NCI-H2081 (cell line): ENCODE measurements at regions not wholly inside any gene's neighbourhood (a gene's known extent, or its start where the extent isn't known, plus 50 kb on each side); places are given as distances from the start of the nearest gene placed in this dataset.

Source experiments
- DNase-seq, 2 experiments: peaks; one replicate each; lab custom pipeline; 2025; lab: John Stamatoyannopoulos, UW

- peak in 1 of 2 experiments; percentile 32 for DNase-seq
These were observed 142.5 kb upstream of the TNS3 start for GRCh38 chr7:47724335-47724982.

GRCh38 chr7:47722126-47722525, 140.2 kb upstream of the TNS3 start:
- no peak for DNase-seq

- DNase-seq = no peak
These were observed 139.8 kb upstream of the TNS3 start for GRCh38 chr7:47721670-47722069.

GRCh38 chr7:47720907-47721244, 139.0 kb upstream of the TNS3 start:
- DNase-seq = no peak

DNA sequence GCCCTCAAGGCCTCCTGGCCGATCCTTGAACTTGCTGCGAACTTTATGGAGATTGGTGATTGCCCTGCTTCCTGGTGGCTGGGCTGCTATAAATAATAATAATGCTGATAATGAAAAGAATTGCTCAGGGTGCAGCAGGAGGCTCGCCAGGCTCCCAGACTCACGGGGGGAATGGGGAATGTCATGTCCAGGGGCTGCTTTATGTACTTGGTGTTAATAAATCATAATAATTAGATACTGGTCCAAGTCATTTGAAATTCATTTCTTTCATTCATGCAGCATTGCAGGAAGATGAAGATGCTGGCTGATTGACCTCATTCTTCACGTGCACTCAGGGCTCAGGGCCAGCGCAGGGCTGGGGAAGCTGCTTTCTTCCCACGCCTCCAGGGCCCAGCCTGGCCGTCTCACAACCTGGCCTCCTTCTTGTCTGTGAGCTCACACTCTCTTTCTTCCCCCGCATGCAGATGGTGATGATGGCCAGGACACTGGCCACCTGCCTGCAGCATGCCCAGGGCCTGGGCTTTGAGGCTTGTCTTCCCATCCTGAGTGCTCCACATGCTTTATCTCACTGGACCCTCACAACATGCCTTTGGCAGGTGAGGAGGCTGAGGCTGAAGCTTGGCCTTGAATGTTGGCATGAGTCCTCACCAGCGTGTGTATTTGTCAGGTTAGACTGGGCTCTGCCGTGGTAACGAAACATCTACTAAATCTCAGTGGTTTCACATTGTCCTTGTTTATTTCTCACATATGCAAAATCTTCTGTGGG, 138.4 kb upstream of the TNS3 start:
- no peak for DNase-seq

GRCh38 chr7:47719675-47720074, 137.8 kb upstream of the TNS3 start:
- no peak for DNase-seq

DNA sequence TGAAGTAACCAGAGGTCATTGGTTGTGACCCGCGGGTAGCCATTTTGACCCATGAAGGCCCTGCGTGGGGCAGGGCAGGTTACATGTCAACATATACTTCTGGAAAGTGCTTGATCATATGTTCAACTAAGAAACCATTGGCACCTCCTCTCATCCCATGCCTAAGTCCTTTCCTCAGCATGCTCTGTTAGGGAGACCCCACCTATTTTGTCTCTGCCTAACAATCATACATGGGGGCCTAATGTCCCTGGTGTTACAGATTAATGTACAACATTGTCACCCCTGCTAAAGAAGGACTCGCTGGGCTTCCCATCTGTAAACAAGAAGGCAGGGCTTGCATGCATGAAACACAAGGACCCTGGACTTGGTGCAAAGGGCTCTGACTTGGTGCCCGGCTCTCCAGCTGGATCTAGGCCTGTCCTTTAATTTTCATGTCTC, 133.7 kb upstream of the TNS3 start:
- DNase-seq = no peak

DNA sequence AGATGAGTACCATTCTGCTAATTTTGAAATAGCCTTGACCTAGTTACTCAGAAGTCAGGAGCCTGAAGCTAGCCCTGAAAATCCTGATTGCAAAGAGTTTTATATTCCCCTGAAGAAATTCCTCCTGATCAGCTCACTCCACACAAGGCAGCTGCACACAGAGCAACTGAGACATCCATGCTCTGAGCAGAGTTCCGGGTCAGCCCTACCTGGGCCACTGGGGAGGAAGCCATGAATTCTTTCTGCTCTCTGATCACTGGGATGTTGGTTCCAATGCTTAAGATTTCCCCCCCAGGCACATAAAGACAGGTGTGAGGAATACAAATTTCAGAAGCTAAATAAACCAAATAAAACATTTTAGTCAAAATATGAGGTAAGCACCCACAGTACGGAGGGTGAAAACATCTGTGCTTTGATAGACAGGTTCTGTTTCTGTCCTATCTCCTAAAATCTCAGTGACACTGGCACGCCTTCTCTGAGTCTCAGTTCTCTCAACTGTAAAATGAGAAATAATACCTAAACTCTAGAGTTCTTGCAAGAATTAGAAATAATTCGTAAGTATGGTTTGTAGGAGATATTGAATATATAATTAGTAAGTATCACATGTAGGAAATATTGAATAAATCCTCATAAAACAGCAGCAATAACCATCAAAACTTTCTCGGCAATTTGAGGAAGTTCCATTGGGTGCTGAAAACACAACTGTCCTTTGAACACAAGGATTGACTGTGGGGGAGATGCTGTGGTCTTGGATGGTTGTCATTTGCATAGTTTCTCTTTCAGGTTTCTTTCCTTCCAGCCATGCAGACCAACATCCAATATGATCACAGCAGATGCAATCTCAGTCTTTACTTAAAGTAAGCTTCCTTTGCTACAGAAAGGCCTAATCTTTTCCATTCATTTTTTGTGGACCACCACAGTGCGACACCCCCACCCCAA, 133.0 kb upstream of the TNS3 start:
- DNase-seq = no peak

- no peak for DNase-seq
These were observed 131.7 kb upstream of the TNS3 start for GRCh38 chr7:47713595-47713994.

- DNase-seq = no peak
These were observed 130.5 kb upstream of the TNS3 start for GRCh38 chr7:47712416-47712815.

DNA sequence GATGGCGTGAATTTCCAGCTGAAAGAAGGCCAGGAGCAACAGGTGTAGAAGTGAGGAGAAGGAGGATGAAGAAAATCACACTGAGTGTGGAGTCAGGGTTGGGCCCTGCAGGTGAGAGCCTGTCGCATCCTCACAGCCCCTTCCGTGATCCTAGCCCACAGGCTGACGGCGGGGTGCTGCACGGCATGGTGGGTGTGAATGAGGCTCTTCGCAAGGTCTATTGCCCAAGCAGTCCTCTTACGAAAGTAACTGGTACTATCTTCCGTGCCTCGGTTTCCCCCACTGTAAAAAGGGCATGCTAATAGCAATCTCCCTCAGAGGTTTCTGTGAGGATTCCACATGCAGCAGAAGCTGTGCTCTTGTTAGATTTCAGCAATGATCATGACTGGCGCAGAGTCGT, 129.9 kb upstream of the TNS3 start:
- DNase-seq = no peak

- DNase-seq = no peak
These were observed 128.5 kb upstream of the TNS3 start for GRCh38 chr7:47710201-47710935.

DNA sequence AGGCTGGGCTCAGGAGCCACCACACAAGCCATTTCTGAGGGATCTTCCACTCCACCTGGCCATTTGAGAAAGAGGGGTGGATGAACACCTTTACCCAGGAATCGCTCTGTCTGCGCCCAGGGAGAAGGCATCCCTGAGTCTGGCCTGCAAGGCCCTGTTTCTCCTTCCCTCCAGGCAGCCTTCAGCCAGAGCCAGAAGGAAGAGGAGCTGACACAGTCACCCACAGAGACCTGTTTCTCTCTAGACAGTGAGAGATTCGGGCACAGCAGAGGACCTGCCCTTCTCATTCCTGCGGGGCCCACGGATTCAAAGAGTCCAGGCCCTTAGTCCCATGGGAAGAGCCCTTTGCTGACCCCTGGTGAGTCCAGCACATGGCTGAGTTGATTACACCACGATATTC, 127.5 kb upstream of the TNS3 start:
- DNase-seq = no peak

GRCh38 chr7:47709051-47709450, 127.1 kb upstream of the TNS3 start:
- no peak for DNase-seq

DNA sequence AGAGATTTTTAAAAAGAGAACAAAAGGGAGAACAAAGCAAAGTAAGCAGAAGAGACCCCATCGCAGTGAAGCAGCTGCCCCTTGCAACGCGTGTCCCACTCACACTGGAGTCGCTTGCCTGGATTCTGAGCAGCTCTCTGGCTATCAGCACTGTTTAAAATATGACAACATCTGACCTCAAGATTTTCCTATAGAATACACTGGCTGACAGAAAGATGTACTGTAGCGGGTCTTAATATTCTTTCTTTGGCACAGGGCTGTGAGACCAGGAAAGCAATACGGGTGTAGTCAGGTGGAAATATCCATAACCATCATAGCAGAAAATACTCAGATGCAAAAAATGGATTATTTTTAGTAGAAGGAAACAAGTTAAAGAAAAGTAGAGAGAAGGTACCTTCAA, 125.7 kb upstream of the TNS3 start:
- DNase-seq = no peak

GRCh38 chr7:47704936-47705335, 123.0 kb upstream of the TNS3 start:
- DNase-seq = no peak

GRCh38 chr7:47702080-47702479, 120.2 kb upstream of the TNS3 start:
- DNase-seq = no peak

- no peak for DNase-seq
These were observed 116.5 kb upstream of the TNS3 start for GRCh38 chr7:47698386-47698785.

DNA sequence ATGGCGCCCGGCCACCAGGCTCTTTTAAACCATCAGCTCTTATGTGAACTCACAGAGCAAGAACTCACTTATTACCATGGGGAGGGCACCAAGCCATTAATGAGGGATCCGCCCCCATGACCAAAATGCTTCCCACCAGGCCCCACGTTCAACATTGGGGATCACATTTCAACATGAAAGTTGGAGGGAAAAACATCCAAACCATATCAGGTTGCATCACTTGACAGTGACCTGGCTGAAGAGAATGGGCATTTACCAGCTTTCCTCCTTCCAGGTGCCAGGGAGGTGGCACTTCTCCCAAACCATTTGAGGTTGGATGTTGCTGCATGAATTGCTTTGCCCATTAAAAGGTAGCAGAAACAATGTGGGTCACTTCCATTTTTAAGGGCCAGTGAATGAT, 115.6 kb upstream of the TNS3 start:
- no peak for DNase-seq

GRCh38 chr7:47696152-47696710, 114.3 kb upstream of the TNS3 start:
- DNase-seq = no peak

GRCh38 chr7:47693216-47693615, 111.3 kb upstream of the TNS3 start:
- DNase-seq = no peak

DNA sequence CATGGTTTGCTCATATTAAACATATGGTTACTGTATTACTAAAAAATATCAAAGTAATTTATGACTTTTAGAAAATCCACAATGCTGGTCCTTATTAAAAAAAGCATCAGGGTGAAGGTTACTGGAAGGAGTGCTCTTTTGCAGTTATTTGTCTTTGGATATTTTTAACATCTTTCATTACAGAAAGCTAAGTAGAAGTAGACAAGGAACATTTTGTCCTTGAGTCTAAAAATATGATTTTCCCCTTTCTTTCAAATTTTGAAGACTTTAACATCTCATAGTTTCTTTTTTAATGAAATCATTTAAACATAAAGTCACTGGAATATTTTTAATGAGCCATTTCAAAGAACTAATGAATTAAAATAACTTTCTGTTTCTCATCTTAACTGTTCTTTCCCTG, 110.1 kb upstream of the TNS3 start:
- no peak for DNase-seq
